ENCODE measurements at regions not wholly inside any gene's neighbourhood (a gene's known extent, or its start where the extent isn't known, plus 50 kb on each side); places are given as distances from the start of the nearest gene placed in this dataset.

- DNase-seq = no peak
Observed at GRCh38 chr13:107458269-107458668, 757.1 kb downstream of the LIG4 start.

- no peak for DNase-seq
Observed at GRCh38 chr13:107457686-107458085, 757.6 kb downstream of the LIG4 start.

- DNase-seq = no peak
Observed at GRCh38 chr13:107456431-107456830, 758.9 kb downstream of the LIG4 start.

GRCh38 chr13:107452833-107453232 lies 762.5 kb downstream of the LIG4 start:
- no peak for DNase-seq

- DNase-seq = no peak
Observed at GRCh38 chr13:107450931-107451330, 764.4 kb downstream of the LIG4 start.

- no peak for DNase-seq
Observed at GRCh38 chr13:107450431-107450830, 764.9 kb downstream of the LIG4 start.

- DNase-seq = no peak
Observed at GRCh38 chr13:107447591-107447990, 767.7 kb downstream of the LIG4 start.

- no peak for DNase-seq
Observed at GRCh38 chr13:107441279-107441678, 774.1 kb downstream of the LIG4 start.

- no peak for DNase-seq
Observed at GRCh38 chr13:107438251-107438650, 777.1 kb downstream of the LIG4 start.

GRCh38 chr13:107434347-107434746 lies 781.0 kb downstream of the LIG4 start:
- DNase-seq = no peak

- DNase-seq = no peak
Observed at GRCh38 chr13:107427536-107427935, 787.8 kb downstream of the LIG4 start.

GRCh38 chr13:107422421-107422820 lies 792.9 kb downstream of the LIG4 start:
- DNase-seq = peak in 2 of 6 experiments; percentile 2 to 7

- DNase-seq = no peak
Observed at GRCh38 chr13:107421951-107422350, 793.4 kb downstream of the LIG4 start.

- DNase-seq = no peak
Observed at GRCh38 chr13:107421028-107421427, 794.3 kb downstream of the LIG4 start.

GRCh38 chr13:107413005-107413404 lies 802.3 kb downstream of the LIG4 start:
- DNase-seq = no peak

GRCh38 chr13:107407074-107407473 lies 808.3 kb downstream of the LIG4 start:
- no peak for DNase-seq

GRCh38 chr13:107395927-107396662 lies 819.2 kb downstream of the LIG4 start:
- DNase-seq = no peak

- DNase-seq = no peak
Observed at GRCh38 chr13:107392205-107392604, 823.1 kb downstream of the LIG4 start.

- DNase-seq = no peak
Observed at GRCh38 chr13:107387525-107387924, 819.6 kb upstream of the ARGLU1 start.

GRCh38 chr13:107379407-107380155 lies 811.6 kb upstream of the ARGLU1 start:
- no peak for DNase-seq

- no peak for DNase-seq
Observed at GRCh38 chr13:107376341-107377125, 808.6 kb upstream of the ARGLU1 start.

GRCh38 chr13:107375701-107376340 lies 807.9 kb upstream of the ARGLU1 start:
- DNase-seq = no peak

- DNase-seq = no peak
Observed at GRCh38 chr13:107374038-107374437, 806.1 kb upstream of the ARGLU1 start.

Data from stimulated activated naive CD4-positive, alpha-beta T cell (primary cell).